ENCODE measurements at regions not wholly inside any gene's neighbourhood (a gene's known extent, or its start where the extent isn't known, plus 50 kb on each side); places are given as distances from the start of the nearest gene placed in this dataset.
"Not testable (repeated sequence)": the region's sequence is repeated elsewhere in the genome, so short reads cannot be mapped to it uniquely, and the experiment has no call there.

- DNase-seq (ENCODE audit: low spot score): not testable (repeated sequence)
Measured at GRCh38 chr20:25864963-25865714, 168.5 kb upstream of the ZNF337 start.

- DNase-seq (ENCODE audit: low spot score): no peak
Measured at GRCh38 chr20:25864326-25864962, 167.8 kb upstream of the ZNF337 start.

GRCh38 chr20:25863536-25864325, 167.1 kb upstream of the ZNF337 start:
- no peak for DNase-seq (ENCODE audit: low spot score)

GRCh38 chr20:25862967-25863530, 166.4 kb upstream of the ZNF337 start:
- peak; percentile 89 for DNase-seq (ENCODE audit: low spot score)

- no peak for DNase-seq (ENCODE audit: low spot score)
Measured at GRCh38 chr20:25860531-25861150, 164.0 kb upstream of the ZNF337 start.

- peak; percentile 85 for DNase-seq (ENCODE audit: low spot score)
Measured at GRCh38 chr20:25859649-25860530, 163.2 kb upstream of the ZNF337 start.

- DNase-seq (ENCODE audit: low spot score): no peak
Measured at GRCh38 chr20:25858495-25859425, 162.1 kb upstream of the ZNF337 start.

- not testable (repeated sequence) for DNase-seq (ENCODE audit: low spot score)
Measured at GRCh38 chr20:25857091-25857788, 160.6 kb upstream of the ZNF337 start.

GRCh38 chr20:25856256-25856884, 159.7 kb upstream of the ZNF337 start:
- no peak for DNase-seq (ENCODE audit: low spot score)

- DNase-seq (ENCODE audit: low spot score): not testable (repeated sequence)
Measured at GRCh38 chr20:25855451-25856156, 159.0 kb upstream of the ZNF337 start.

- not testable (repeated sequence) for DNase-seq (ENCODE audit: low spot score)
Measured at GRCh38 chr20:25854666-25855065, 158.0 kb upstream of the ZNF337 start.

GRCh38 chr20:25853718-25854388, 157.2 kb upstream of the ZNF337 start:
- peak; percentile 82 for DNase-seq (ENCODE audit: low spot score)

- DNase-seq (ENCODE audit: low spot score): not testable (repeated sequence)
Measured at GRCh38 chr20:25852968-25853717, 156.5 kb upstream of the ZNF337 start.

- not testable (repeated sequence) for DNase-seq (ENCODE audit: low spot score)
Measured at GRCh38 chr20:25850133-25850532, 153.5 kb upstream of the ZNF337 start.

GRCh38 chr20:25848222-25848621, 151.6 kb upstream of the ZNF337 start:
- DNase-seq (ENCODE audit: low spot score): no peak

GRCh38 chr20:25844640-25845039, 148.0 kb upstream of the ZNF337 start:
- DNase-seq (ENCODE audit: low spot score): not testable (repeated sequence)

- not testable (repeated sequence) for DNase-seq (ENCODE audit: low spot score)
Measured at GRCh38 chr20:25813511-25813910, 116.9 kb upstream of the ZNF337 start.

Data from putamen (tissue), 1 donor.